HG03520 (cell line): ENCODE measurements at regions not wholly inside any gene's neighbourhood (a gene's known extent, or its start where the extent isn't known, plus 50 kb on each side); places are given as distances from the start of the nearest gene placed in this dataset.

Experiments used
- ATAC-seq: cut with Tn5 transposase; IDR thresholded peaks from one replicate; pipeline ENCODE4 v1.9.1; 2021; ENCODE audit warnings: mild to moderate bottlenecking, moderate library complexity; ENCODE audit not compliant: unreplicated experiment

- no peak for ATAC-seq
These were observed 85.3 kb downstream of the SPP2 start for GRCh38 chr2:234135750-234136221.

GRCh38 chr2:234134496-234134895 is 84.0 kb downstream of the SPP2 start:
- no peak for ATAC-seq

- ATAC-seq, result no peak
These were observed 82.5 kb downstream of the SPP2 start for GRCh38 chr2:234133004-234133403.

- ATAC-seq, result no peak
These were observed 80.3 kb downstream of the SPP2 start for GRCh38 chr2:234130777-234131181.

GRCh38 chr2:234128606-234129005 is 78.1 kb downstream of the SPP2 start:
- ATAC-seq, result no peak
